Astrocyte of the cerebellum (primary cell): ENCODE measurements at regions not wholly inside any gene's neighbourhood (a gene's known extent, or its start where the extent isn't known, plus 50 kb on each side); places are given as distances from the start of the nearest gene placed in this dataset.

Experiments used
- DNase-seq: peaks from one replicate; pipeline ENCODE4 v3.0.0-alpha.2; 2011; ENCODE audit warnings: low read depth
- H3K4me3 ChIP-seq: 2 replicates; pipeline ENCODE4 v1.5.1; 2011; ENCODE audit warnings: mild to moderate bottlenecking, low read depth, low read length, moderate library complexity
- CTCF ChIP-seq: IDR thresholded peaks from 2 replicates; pipeline ENCODE4 v1.5.1; 2012; ENCODE audit warnings: low read length, low read depth, moderate library complexity, mild to moderate bottlenecking; ENCODE audit errors: missing control alignments
- in situ Hi-C: cut with HindIII; loops from 2 replicates; pipeline ENCODE4 v1.10.0; 2017; ENCODE audit warnings: low sequenced_read_pairs

- in situ Hi-C loops = no loop called here
- no peak for TF ChIP-seq CTCF
- H3K4me3 ChIP-seq = no peak overlapping the region
- no peak for DNase-seq
Observed at GRCh38 chr12:69163681-69164362, 75.5 kb upstream of the CPSF6 start.

- H3K4me3 ChIP-seq = no peak overlapping the region
- no peak for TF ChIP-seq CTCF
- no peak for DNase-seq
- in situ Hi-C loops = no loop called here
Observed at GRCh38 chr12:69167648-69168165, 71.7 kb upstream of the CPSF6 start.

- no peak for DNase-seq
- TF ChIP-seq CTCF = no peak
- H3K4me3 ChIP-seq = no peak overlapping the region
- in situ Hi-C loops = no loop called here
Observed at GRCh38 chr12:69168363-69168762, 71.0 kb upstream of the CPSF6 start.

- in situ Hi-C loops = no loop called here
- TF ChIP-seq CTCF = no peak
- no peak overlapping the region for H3K4me3 ChIP-seq
- no peak for DNase-seq
Observed at GRCh38 chr12:69168828-69169227, 70.5 kb upstream of the CPSF6 start.

- in situ Hi-C loops = no loop called here
Observed at GRCh38 chr12:69170293-69170692, 69.1 kb upstream of the CPSF6 start.

GRCh38 chr12:69171881-69172280 lies 67.5 kb upstream of the CPSF6 start:
- TF ChIP-seq CTCF = no peak
- DNase-seq = no peak
- in situ Hi-C loops = no loop called here
- H3K4me3 ChIP-seq = no peak overlapping the region

More at GRCh38 chr12:69170293-69170692, 69.1 kb upstream of the CPSF6 start:
- TF ChIP-seq CTCF = no peak
- H3K4me3 ChIP-seq = no peak overlapping the region
- DNase-seq = no peak
